WTC11 (cell line): ENCODE measurements at regions not wholly inside any gene's neighbourhood (a gene's known extent, or its start where the extent isn't known, plus 50 kb on each side); places are given as distances from the start of the nearest gene placed in this dataset.
A peak's percentile ranks its signal among the peaks of the same experiment; 100 is the strongest.

Source experiments
- ATAC-seq: fragments of 200-7000 bp; cut with Tn5 transposase; 2 replicates; pipeline ENCODE4 v1.10.0; 2021; ENCODE audit warnings: mild to moderate bottlenecking, moderate library complexity
- CTCF ChIA-PET: fragments of 300-600 bp; sonication (Branson Sonifier 250); formaldehyde crosslinking; loops from one replicate; lab custom pipeline; 2021; ENCODE audit warnings: antibody characterized with exemption; lab: Charles Lee
- POLR2A ChIA-PET: fragments of 350-600 bp; sonication (Branson Sonifier 250); formaldehyde crosslinking; loops from one replicate; lab custom pipeline; 2021; ENCODE audit warnings: antibody characterized with exemption; lab: Charles Lee
- DNase-seq: peaks from one replicate; pipeline ENCODE4 v3.0.0; 2021; ENCODE audit warnings: low spot score
- H3K27ac Mint-ChIP-seq: 2 replicates; pipeline ENCODE4 v1.8.0; 2021; ENCODE audit warnings: mixed read lengths
- H3K27me3 Mint-ChIP-seq: 2 replicates; pipeline ENCODE4 v1.8.0; 2021; ENCODE audit warnings: low read depth, mild to moderate bottlenecking, moderate library complexity, mixed read lengths
- H3K36me3 Mint-ChIP-seq: 2 replicates; pipeline ENCODE4 v1.8.0; 2021; ENCODE audit warnings: mixed read lengths
- H3K4me1 Mint-ChIP-seq: 2 replicates; pipeline ENCODE4 v1.8.0; 2022; ENCODE audit warnings: mixed read lengths
- H3K4me3 Mint-ChIP-seq: 2 replicates; pipeline ENCODE4 v1.8.0; 2021; ENCODE audit warnings: mild to moderate bottlenecking, moderate library complexity, mixed read lengths
- H3K9me3 Mint-ChIP-seq: 2 replicates; pipeline ENCODE4 v1.8.0; 2021; ENCODE audit warnings: mixed read lengths
- AR ChIP-seq: fragments of 250-450 bp; sonication (Bioruptor Pico); IDR thresholded peaks from 2 replicates; pipeline ENCODE4 v1.9.0; 2021; ENCODE audit warnings: mild to moderate bottlenecking
- ATF1 ChIP-seq: sonication (generic); formaldehyde crosslinking; IDR thresholded peaks from 2 replicates; pipeline ENCODE4 v1.8.1; 2023; ENCODE audit warnings: mild to moderate bottlenecking, moderate library complexity, missing genetic modification reagents
- CTCF ChIP-seq: fragments of 200-600 bp; IDR thresholded peaks from 2 replicates; pipeline ENCODE4 v1.8.0; 2022; ENCODE audit warnings: antibody characterized with exemption
- ERG ChIP-seq: fragments of 250-450 bp; sonication (Bioruptor Pico); IDR thresholded peaks from 2 replicates; pipeline ENCODE4 v1.8.0; 2021; ENCODE audit warnings: mild to moderate bottlenecking
- GRHL2 ChIP-seq: fragments of 250-450 bp; sonication (Bioruptor Pico); IDR thresholded peaks from 2 replicates; pipeline ENCODE4 v1.8.0; 2022; ENCODE audit warnings: mild to moderate bottlenecking, moderate library complexity; ENCODE audit not compliant: insufficient replicate concordance, severe bottlenecking
- GTF2I ChIP-seq: fragments of 250-450 bp; sonication (Bioruptor Pico); conservative IDR thresholded peaks from 2 replicates; pipeline ENCODE4 v1.4.0; 2021; ENCODE audit warnings: mild to moderate bottlenecking
- IRF2 ChIP-seq: sonication (generic); formaldehyde crosslinking; IDR thresholded peaks from 2 replicates; pipeline ENCODE4 v1.8.0; 2022; ENCODE audit warnings: low read depth, missing genetic modification reagents, borderline replicate concordance
- JUN ChIP-seq: sonication (generic); formaldehyde crosslinking; IDR thresholded peaks from 2 replicates; pipeline ENCODE4 v1.8.0; 2023; ENCODE audit warnings: mild to moderate bottlenecking, missing genetic modification reagents
- MYBL2 ChIP-seq: sonication (generic); formaldehyde crosslinking; IDR thresholded peaks from 2 replicates; pipeline ENCODE4 v1.8.1; 2023; ENCODE audit warnings: mild to moderate bottlenecking, moderate library complexity, missing genetic modification reagents
- PREB ChIP-seq: sonication (generic); formaldehyde crosslinking; IDR thresholded peaks from 2 replicates; pipeline ENCODE4 v1.8.1; 2022; ENCODE audit warnings: mild to moderate bottlenecking, missing genetic modification reagents, moderate library complexity, borderline replicate concordance
- SOX15 ChIP-seq: fragments of 250-450 bp; sonication (Bioruptor Pico); IDR thresholded peaks from 2 replicates; pipeline ENCODE4 v1.9.0; 2021; ENCODE audit warnings: mild to moderate bottlenecking
- TCF7 ChIP-seq: sonication (generic); formaldehyde crosslinking; IDR thresholded peaks from 2 replicates; pipeline ENCODE4 v1.8.0; 2022; ENCODE audit warnings: mild to moderate bottlenecking, low read depth, missing genetic modification reagents, moderate library complexity
- TEAD1 ChIP-seq: sonication (generic); formaldehyde crosslinking; IDR thresholded peaks from 2 replicates; pipeline ENCODE4 v1.8.0; 2022; ENCODE audit warnings: mild to moderate bottlenecking, missing genetic modification reagents
- USF1 ChIP-seq: sonication (generic); formaldehyde crosslinking; IDR thresholded peaks from 2 replicates; pipeline ENCODE4 v1.8.0; 2022; ENCODE audit warnings: mild to moderate bottlenecking, missing genetic modification reagents
- ZNF138 ChIP-seq: sonication (generic); formaldehyde crosslinking; conservative IDR thresholded peaks from 2 replicates; pipeline ENCODE4 v1.8.1; 2022; ENCODE audit warnings: mild to moderate bottlenecking, moderate library complexity, missing genetic modification reagents
- ZNF396 ChIP-seq: fragments of 250-450 bp; sonication (Bioruptor Pico); IDR thresholded peaks from 2 replicates; pipeline ENCODE4 v1.8.0; 2021; ENCODE audit warnings: mild to moderate bottlenecking, moderate library complexity, borderline replicate concordance
- ZNF671 ChIP-seq: fragments of 250-450 bp; sonication (Bioruptor Pico); IDR thresholded peaks from 2 replicates; pipeline ENCODE4 v1.8.0; 2021; ENCODE audit warnings: mild to moderate bottlenecking
- ZSCAN18 ChIP-seq: fragments of 250-450 bp; sonication (Bioruptor Pico); IDR thresholded peaks from 2 replicates; pipeline ENCODE4 v2.1.2; 2022; ENCODE audit warnings: mild to moderate bottlenecking, moderate library complexity

GRCh38 chr14:21921453-21921852 is 247.8 kb upstream of the OR4E1 start:
- POLR2A ChIA-PET, result no interaction called here
- 0 out of 2 replicates have a peak, but pooled peaks cover 2% of the 10 kb centered on the region for H3K4me1 Mint-ChIP-seq
- no peaks in the 10 kb centered on the region for H3K36me3 Mint-ChIP-seq
- no peaks in the 10 kb centered on the region; the same call in none of the 2 replicates for H3K27me3 Mint-ChIP-seq
- CTCF ChIA-PET, result interaction anchor here (0.6 to 2.4 kb wide), 5 partner anchors 7 to 1136 kb away, joined by 3 to 9 read pairs (median 4); no protein-coding TSS in a partner anchor
- H3K9me3 Mint-ChIP-seq, result no peaks in the 10 kb centered on the region
- TF ChIP-seq USF1 (no peak), ZNF138 (CRISPR knock-in tag) (no peak), ZNF396 (CRISPR knock-in tag) (no peak), TEAD1 (CRISPR knock-in tag) (no peak), AR (no peak)
- no peak overlapping the region for H3K27ac Mint-ChIP-seq
- no peak for ATAC-seq
- no peak overlapping the region for H3K4me3 Mint-ChIP-seq
- DNase-seq, result no peak

- TF ChIP-seq GRHL2 (CRISPR knock-in tag) (no peak), CTCF (peak; percentile 37; the same call in 1 of the 2 replicates)
- TF ChIP-seq, all 79 proteins: peak for 1
- Mint-ChIP-seq H3K9me3 (no peaks in the 10 kb centered on the region), H3K36me3 (no peaks in the 10 kb centered on the region), H3K4me3 (no peak overlapping the region), H3K27ac (no peak overlapping the region), H3K27me3 (peaks cover 10% of the 10 kb centered on the region), H3K4me1 (no peaks in the 10 kb centered on the region)
- DNase-seq, result peak; percentile 31
- peak; percentile 66 for ATAC-seq
- POLR2A ChIA-PET, result no interaction called here
- CTCF ChIA-PET, result interaction anchor here (0.6 to 8.6 kb wide), 45 partner anchors 8 to 641 kb away, joined by 3 to 84 read pairs (median 4); no protein-coding TSS in a partner anchor
Observed at GRCh38 chr14:21917699-21918436, 244.2 kb upstream of the OR4E1 start.

GRCh38 chr14:21915826-21916225 is 242.2 kb upstream of the OR4E1 start:
- H3K9me3 Mint-ChIP-seq, result no peaks in the 10 kb centered on the region
- H3K36me3 Mint-ChIP-seq, result no peaks in the 10 kb centered on the region
- ATAC-seq, result no peak
- ChIA-PET POLR2A (no interaction called here), CTCF (interaction anchor here (0.6 to 8.6 kb wide), 3 partner anchors 63 to 184 kb away, joined by 3 to 84 read pairs (median 3); no protein-coding TSS in a partner anchor)
- no peak for DNase-seq
- no peak overlapping the region for H3K27ac Mint-ChIP-seq
- no peaks in the 10 kb centered on the region for H3K4me1 Mint-ChIP-seq
- H3K27me3 Mint-ChIP-seq, result peaks cover 10% of the 10 kb centered on the region
- no peak overlapping the region for H3K4me3 Mint-ChIP-seq
- TF ChIP-seq ZSCAN18, result no peak
- TF ChIP-seq ATF1 (CRISPR knock-in tag), result no peak
- TF ChIP-seq IRF2 (CRISPR knock-in tag), result no peak
- no peak for TF ChIP-seq GTF2I
- TF ChIP-seq TCF7 (CRISPR knock-in tag), result no peak
- no peak for TF ChIP-seq ERG
- no peak for TF ChIP-seq PREB
- no peak for TF ChIP-seq SOX15 (CRISPR knock-in tag)
- TF ChIP-seq TEAD1 (CRISPR knock-in tag), result no peak
- TF ChIP-seq JUN (CRISPR knock-in tag), result no peak
- no peak for TF ChIP-seq CTCF
- no peak for TF ChIP-seq ZNF671
- no peak for TF ChIP-seq MYBL2 (CRISPR knock-in tag)
